ENCODE measurements at regions not wholly inside any gene's neighbourhood (a gene's known extent, or its start where the extent isn't known, plus 50 kb on each side); places are given as distances from the start of the nearest gene placed in this dataset.
"Not testable (repeated sequence)": the region's sequence is repeated elsewhere in the genome, so short reads cannot be mapped to it uniquely, and the experiment has no call there.

DNA sequence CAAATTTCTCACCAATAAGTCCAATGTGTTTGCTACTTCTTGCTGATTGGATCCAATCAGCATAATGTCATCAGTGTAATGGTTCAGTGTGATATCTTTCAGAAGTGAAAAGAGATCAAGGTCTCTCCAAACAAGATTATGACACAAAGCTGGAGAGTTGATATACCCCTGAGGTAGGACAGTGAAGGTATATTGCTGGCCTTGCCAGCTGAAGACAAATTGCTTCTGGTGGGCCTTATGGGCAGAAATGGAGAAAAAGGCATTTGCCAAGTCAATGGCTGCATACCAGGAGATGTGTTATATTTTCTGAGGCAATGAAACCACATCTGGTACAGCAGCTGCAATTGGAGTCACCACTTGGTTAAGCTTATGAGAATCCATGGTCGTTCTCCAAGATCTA, 131.7 kb upstream of the PCBD1 start:
- TF ChIP-seq, protein P1, sequence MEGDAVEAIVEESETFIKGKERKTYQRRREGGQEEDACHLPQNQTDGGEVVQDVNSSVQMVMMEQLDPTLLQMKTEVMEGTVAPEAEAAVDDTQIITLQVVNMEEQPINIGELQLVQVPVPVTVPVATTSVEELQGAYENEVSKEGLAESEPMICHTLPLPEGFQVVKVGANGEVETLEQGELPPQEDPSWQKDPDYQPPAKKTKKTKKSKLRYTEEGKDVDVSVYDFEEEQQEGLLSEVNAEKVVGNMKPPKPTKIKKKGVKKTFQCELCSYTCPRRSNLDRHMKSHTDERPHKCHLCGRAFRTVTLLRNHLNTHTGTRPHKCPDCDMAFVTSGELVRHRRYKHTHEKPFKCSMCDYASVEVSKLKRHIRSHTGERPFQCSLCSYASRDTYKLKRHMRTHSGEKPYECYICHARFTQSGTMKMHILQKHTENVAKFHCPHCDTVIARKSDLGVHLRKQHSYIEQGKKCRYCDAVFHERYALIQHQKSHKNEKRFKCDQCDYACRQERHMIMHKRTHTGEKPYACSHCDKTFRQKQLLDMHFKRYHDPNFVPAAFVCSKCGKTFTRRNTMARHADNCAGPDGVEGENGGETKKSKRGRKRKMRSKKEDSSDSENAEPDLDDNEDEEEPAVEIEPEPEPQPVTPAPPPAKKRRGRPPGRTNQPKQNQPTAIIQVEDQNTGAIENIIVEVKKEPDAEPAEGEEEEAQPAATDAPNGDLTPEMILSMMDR (IDR thresholded peaks at IDR 0.05) = not testable (repeated sequence)
- not testable (repeated sequence) for TF ChIP-seq POLR2A (IDR thresholded peaks at IDR 0.05)

Measured in thyroid gland (tissue), 4 donors.